ENCODE measurements at regions not wholly inside any gene's neighbourhood (a gene's known extent, or its start where the extent isn't known, plus 50 kb on each side); places are given as distances from the start of the nearest gene placed in this dataset.

GRCh38 chr1:56265216-56265615 is 314.1 kb downstream of the PLPP3 start:
- TF ChIP-seq CTCF (IDR thresholded peaks at IDR 0.05; ENCODE audit: insufficient read depth, low read length) = no peak
- no peak overlapping the region for H3K4me3 ChIP-seq (ENCODE audit: low read depth, low read length)
- no peak for DNase-seq (ENCODE audit: low read depth)

- TF ChIP-seq CTCF (IDR thresholded peaks at IDR 0.05; ENCODE audit: insufficient read depth, low read length) = no peak
- no peak for DNase-seq (ENCODE audit: low read depth)
- no peak overlapping the region for H3K4me3 ChIP-seq (ENCODE audit: low read depth, low read length)
These were observed 315.5 kb downstream of the PLPP3 start for GRCh38 chr1:56263908-56264307.

- DNase-seq (ENCODE audit: low read depth) = no peak
- H3K4me3 ChIP-seq (ENCODE audit: low read depth, low read length) = no peak overlapping the region
- no peak for TF ChIP-seq CTCF (IDR thresholded peaks at IDR 0.05; ENCODE audit: insufficient read depth, low read length)
These were observed 321.0 kb downstream of the PLPP3 start for GRCh38 chr1:56258371-56258770.

- TF ChIP-seq CTCF (IDR thresholded peaks at IDR 0.05; ENCODE audit: insufficient read depth, low read length) = no peak
- H3K4me3 ChIP-seq (ENCODE audit: low read depth, low read length) = no peak overlapping the region
- DNase-seq (ENCODE audit: low read depth) = no peak
These were observed 321.6 kb downstream of the PLPP3 start for GRCh38 chr1:56257726-56258125.

DNA sequence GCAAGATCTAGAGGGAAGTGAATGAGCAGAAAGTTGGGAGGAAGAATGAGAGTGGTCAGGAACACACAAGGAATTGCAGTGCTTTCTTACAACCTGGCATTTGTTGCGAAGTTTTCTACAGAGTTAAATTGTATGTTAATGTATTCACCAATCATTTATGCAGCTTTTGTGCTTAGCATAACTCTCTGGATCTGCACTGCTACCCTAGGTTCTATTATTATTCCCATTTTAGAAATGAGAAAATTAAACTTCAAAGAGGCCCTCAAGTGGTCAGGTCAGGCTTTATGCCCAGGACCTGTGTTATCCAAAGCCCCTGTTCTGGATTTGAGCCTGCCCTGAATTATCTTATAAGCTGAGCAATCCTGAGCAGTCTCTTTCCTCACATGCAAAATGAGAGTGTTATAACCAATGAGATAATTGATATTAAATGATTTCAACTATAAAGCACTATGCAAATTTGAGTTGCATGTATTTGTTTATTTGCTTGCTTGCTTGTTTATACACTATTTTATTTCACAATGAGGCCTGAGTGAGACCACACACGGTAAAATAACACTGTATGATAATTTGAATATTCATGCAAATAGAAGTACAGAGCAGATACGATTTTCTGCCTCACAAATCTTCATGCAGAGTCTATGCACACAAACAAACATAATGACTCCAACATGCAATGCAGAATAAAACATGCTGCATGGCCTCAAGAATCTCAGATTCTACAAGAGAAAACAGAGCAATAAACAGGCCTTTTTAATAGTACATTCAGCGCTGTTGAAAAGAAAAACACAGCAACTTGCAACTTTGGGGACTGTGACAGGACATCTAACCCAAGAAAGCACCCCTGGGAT is 323.0 kb downstream of the PLPP3 start:
- H3K4me3 ChIP-seq (ENCODE audit: low read depth, low read length) = no peak overlapping the region
- no peak for TF ChIP-seq CTCF (IDR thresholded peaks at IDR 0.05; ENCODE audit: insufficient read depth, low read length)
- no peak for DNase-seq (ENCODE audit: low read depth)

DNA sequence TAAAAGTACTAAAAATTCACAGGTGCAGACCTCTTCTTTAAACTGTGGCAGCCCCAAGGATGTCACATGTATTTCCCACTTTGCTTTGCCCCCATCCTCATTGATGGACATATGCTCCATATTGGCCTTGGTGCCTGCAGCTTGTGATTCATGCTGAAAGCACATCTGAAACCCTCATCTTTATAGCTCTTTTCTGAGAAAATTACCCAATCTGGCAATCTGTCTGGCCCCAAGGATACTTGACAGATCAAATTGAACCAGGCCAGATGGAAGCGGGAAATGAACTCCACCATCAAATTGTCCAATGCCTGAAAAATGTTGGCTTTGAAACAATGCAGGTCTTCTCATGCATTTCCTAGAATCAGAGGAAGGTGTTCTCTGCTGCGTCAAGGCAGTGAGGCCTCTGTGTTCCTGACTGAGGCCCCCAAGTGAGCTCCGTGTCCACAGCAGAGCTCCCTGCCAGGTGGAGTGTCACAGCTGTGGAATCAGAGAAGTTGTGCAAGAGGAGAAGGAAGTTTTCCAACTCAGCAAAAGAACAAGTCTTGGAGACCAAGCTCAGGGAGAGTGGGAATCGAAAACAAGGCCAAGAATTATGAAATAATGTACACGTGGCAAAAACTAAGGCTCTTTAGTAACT is 323.7 kb downstream of the PLPP3 start:
- no peak overlapping the region for H3K4me3 ChIP-seq (ENCODE audit: low read depth, low read length)
- peak; percentile 98 for DNase-seq (ENCODE audit: low read depth)
- no peak for TF ChIP-seq CTCF (IDR thresholded peaks at IDR 0.05; ENCODE audit: insufficient read depth, low read length)
